HAP-1 (cell line): ENCODE measurements at regions not wholly inside any gene's neighbourhood (a gene's known extent, or its start where the extent isn't known, plus 50 kb on each side); places are given as distances from the start of the nearest gene placed in this dataset.
A peak's percentile ranks its signal among the peaks of the same experiment; 100 is the strongest.

ENCODE experiments used
- DNase-seq, 2 experiments: peaks; one replicate each; pipeline ENCODE4 v3.0.0-alpha.2; 2016 to 2020; ENCODE audit warnings: low spot score in 2 of 2
- H3K27me3 ChIP-seq: fragments of 250-450 bp; sonication (Bioruptor Pico); 2 replicates; pipeline ENCODE4 v1.5.1; 2020; ENCODE audit warnings: low read depth, mild to moderate bottlenecking, moderate library complexity
- H3K36me3 ChIP-seq: fragments of 250-450 bp; sonication (Bioruptor Pico); replicated peaks from 2 replicates; pipeline ENCODE4 v1.5.1; 2020; ENCODE audit warnings: mild to moderate bottlenecking
- H3K4me1 ChIP-seq: fragments of 250-450 bp; sonication (Bioruptor Pico); 2 replicates; pipeline ENCODE4 v1.5.1; 2020; ENCODE audit warnings: mild to moderate bottlenecking
- H3K4me3 ChIP-seq: fragments of 250-450 bp; sonication (Bioruptor Pico); 2 replicates; pipeline ENCODE4 v1.5.1; 2020; ENCODE audit warnings: mild to moderate bottlenecking, moderate library complexity
- H3K9me3 ChIP-seq: fragments of 250-450 bp; sonication (Bioruptor Pico); 2 replicates; pipeline ENCODE4 v1.5.1; 2020; ENCODE audit warnings: mild to moderate bottlenecking, moderate library complexity
- in situ Hi-C: fragments of 300-500 bp; cut with MboI; formaldehyde crosslinking; loops from 3 replicates; pipeline ENCODE4 v1.14.3; 2020; ENCODE audit warnings: low sequenced_read_pairs, inconsistent platforms, mixed read lengths

DNA sequence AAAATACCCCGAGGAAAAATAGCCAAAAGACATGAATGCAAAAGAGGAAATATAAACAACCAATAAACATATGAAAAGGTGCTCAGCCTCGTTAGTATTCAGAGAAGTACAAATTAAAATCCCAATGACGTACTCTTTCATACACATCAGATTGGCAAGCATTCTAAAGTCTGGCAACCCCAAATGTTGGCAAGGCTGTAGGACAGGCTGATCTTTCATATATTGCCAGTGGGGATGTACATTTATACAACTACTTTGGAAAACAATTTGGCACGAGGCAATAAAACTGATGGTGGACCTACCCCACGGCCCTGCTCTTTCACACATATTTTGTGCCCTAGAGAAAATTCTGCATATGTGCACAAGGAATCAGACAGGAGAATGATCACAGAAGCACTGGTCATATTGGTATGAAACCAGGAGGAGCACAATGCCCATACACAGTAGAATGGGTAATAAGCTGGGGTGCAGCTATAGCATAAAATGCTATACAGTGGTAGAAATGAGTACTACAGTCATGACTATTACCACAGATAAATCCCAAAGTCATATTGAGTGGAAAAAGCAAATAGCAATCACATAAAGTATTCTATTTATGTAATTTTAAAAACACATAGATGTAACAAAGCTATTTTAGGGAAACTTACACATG lies 176.0 kb upstream of the SLC24A5 start:
- Histone ChIP-seq H3K4me1 (no peaks in the 10 kb centered on the region), H3K36me3 (no peaks in the 10 kb centered on the region), H3K9me3 (no peaks in the 10 kb centered on the region), H3K4me3 (no peak overlapping the region), H3K27me3 (no peaks in the 10 kb centered on the region)
- no peak for DNase-seq
- in situ Hi-C loops, result no loop called here

DNA sequence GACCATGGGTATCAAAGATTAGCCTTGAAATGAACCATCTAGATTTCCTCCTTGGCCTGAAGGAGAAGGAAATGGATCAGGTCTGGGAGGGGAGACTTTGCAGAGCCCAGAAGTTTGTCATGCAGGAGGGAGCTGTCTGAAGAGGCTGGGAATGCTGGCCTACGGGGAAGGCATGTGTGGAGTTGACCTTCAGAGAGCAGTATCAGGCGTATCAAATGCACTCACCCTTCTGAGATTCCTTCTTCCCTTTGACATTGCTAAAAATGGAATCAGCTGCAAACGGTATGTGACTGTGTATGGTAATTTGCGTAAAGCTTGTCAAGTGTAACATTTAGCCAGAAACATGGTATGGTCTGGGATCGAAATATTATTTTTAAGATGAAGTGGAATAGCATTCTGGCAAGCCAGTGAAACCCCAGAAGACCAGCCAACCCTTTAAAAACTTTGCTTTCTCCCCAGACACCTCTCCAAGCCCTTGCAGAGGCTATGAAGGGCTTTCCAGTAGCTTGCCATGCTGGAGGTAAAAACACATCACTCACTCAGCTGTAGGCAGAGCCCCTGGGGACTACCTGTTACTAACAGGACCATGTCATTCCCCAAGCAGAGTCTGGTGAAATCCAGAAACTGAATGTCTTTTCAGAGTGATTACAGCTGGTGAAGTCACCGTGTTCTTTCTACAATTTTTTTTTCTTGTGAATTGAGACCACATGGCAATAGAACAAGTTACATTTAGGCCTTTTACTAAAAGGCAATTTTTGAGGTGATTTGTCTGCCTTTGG lies 174.7 kb upstream of the SLC24A5 start:
- H3K4me3 ChIP-seq, result no peak overlapping the region
- H3K27me3 ChIP-seq, result no peaks in the 10 kb centered on the region
- no peaks in the 10 kb centered on the region for H3K9me3 ChIP-seq
- DNase-seq, result no peak
- in situ Hi-C loops, result no loop called here
- H3K36me3 ChIP-seq, result no peaks in the 10 kb centered on the region
- no peaks in the 10 kb centered on the region for H3K4me1 ChIP-seq

DNA sequence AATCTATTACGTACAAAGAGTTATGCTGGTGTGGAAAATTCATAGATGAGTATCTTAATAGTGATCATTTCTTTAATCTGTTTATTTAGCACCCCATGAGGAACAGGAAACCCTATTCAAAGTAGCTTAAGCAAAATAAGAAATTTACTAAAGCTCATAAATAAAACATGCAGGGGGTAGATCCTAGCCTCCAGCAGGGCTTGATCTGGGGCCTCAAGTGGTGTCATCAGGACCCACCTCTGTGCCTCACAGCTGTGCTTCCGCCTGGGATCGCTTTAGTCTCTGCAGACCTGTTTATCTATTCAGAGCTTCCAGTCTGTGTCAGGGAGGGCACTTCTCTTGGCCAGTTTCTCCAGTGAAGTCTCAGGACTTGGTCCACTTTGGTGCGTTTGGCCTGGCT lies 171.0 kb upstream of the SLC24A5 start:
- no peaks in the 10 kb centered on the region for H3K36me3 ChIP-seq
- H3K27me3 ChIP-seq, result peaks cover 2% of the 10 kb centered on the region; the same call in 1 of the 2 replicates
- DNase-seq, result no peak
- no peak overlapping the region for H3K4me3 ChIP-seq
- no peaks in the 10 kb centered on the region for H3K4me1 ChIP-seq
- in situ Hi-C loops, result no loop called here
- H3K9me3 ChIP-seq, result no peaks in the 10 kb centered on the region

DNA sequence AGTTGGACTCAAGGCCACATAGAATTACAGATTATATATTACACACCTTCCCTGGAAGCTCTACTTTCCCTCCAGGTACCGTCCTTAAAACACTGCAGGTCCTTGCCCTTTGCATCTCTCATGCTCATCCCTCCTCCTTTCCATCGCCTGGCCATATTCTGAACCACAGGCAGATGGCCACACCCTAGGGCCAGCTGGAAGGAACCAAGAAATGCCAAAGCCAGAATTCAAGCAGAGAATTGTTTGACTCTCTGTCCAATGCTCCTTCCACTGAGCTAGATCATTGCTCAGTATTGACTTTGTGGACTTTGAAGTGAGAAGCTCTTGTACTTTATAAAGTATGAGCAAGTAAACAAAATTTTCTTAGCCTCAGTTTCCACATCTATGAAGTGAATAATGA lies 170.3 kb upstream of the SLC24A5 start:
- no peaks in the 10 kb centered on the region for H3K4me1 ChIP-seq
- peaks cover 2% of the 10 kb centered on the region for H3K27me3 ChIP-seq
- H3K4me3 ChIP-seq, result no peak overlapping the region
- H3K36me3 ChIP-seq, result no peaks in the 10 kb centered on the region
- H3K9me3 ChIP-seq, result no peaks in the 10 kb centered on the region
- DNase-seq, result no peak
- in situ Hi-C loops, result no loop called here

DNA sequence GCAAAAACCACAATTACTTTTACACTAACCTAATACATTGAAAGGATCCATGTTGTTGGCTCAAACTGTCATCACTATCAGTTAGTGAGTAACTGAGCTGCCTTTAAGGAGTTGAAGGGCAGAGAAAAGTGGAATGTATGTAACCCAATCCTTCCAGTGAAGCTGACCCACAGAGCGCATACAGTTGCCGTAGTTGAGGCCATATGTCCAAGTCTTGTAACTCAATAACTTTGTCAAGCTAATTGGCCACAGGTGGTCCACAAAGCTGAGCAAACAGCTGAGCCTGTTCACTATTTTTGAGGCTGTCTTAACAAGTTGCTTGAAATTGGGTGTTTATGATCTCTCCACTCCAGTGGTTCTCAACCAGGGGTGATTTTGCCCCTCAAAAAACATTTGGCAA lies 169.0 kb upstream of the SLC24A5 start:
- Histone ChIP-seq H3K36me3 (no peaks in the 10 kb centered on the region), H3K4me3 (no peak overlapping the region), H3K27me3 (peaks cover 2% of the 10 kb centered on the region), H3K4me1 (no peaks in the 10 kb centered on the region), H3K9me3 (no peaks in the 10 kb centered on the region)
- DNase-seq, result no peak
- in situ Hi-C loops, result no loop called here

DNA sequence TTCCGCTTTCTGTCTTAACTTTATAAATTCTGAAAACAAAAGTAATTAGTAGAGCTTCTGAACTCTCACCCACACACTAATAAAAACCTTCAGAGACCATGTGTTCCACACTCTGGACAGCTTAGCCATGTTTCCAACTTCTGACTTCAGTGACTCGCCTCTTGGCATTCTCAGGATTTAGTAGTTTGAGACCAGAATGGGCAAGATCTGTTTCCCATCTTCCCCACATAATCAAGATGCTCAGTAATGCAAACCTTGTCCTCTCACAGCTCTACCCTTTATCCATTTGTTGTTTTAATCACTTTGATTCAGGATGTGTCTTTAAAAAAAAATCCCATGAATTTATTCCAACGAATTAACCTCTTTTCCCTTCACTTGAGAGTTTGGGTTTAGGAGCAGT lies 166.6 kb upstream of the SLC24A5 start:
- no peaks in the 10 kb centered on the region for H3K9me3 ChIP-seq
- DNase-seq, result no peak
- peaks cover 2% of the 10 kb centered on the region for H3K27me3 ChIP-seq
- H3K36me3 ChIP-seq, result no peaks in the 10 kb centered on the region
- in situ Hi-C loops, result no loop called here
- peaks cover 2% of the 10 kb centered on the region; the same call in 1 of the 2 replicates for H3K4me1 ChIP-seq
- H3K4me3 ChIP-seq, result no peak overlapping the region

DNA sequence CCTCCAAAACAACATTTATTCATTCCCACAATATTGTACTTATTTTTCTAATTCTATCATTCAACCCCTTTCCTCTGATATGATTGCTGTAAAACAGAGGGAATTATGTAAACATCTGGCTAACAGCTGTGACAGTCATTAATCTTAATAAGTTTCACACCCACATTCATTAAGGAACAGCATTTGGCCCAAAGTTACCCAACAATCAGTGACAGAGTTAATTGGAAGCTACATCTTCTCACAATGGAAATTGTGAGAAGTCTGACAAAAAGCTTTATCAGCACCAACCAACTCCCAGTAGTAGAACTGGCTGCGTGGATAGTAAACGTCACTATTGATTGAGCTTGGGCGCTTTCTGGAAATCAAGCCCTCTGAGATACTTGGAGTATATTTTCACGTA lies 165.8 kb upstream of the SLC24A5 start:
- Histone ChIP-seq H3K9me3 (no peaks in the 10 kb centered on the region), H3K4me3 (no peak overlapping the region), H3K36me3 (no peaks in the 10 kb centered on the region), H3K4me1 (peaks cover 2% of the 10 kb centered on the region), H3K27me3 (peaks cover 2% of the 10 kb centered on the region)
- in situ Hi-C loops, result no loop called here
- no peak for DNase-seq

DNA sequence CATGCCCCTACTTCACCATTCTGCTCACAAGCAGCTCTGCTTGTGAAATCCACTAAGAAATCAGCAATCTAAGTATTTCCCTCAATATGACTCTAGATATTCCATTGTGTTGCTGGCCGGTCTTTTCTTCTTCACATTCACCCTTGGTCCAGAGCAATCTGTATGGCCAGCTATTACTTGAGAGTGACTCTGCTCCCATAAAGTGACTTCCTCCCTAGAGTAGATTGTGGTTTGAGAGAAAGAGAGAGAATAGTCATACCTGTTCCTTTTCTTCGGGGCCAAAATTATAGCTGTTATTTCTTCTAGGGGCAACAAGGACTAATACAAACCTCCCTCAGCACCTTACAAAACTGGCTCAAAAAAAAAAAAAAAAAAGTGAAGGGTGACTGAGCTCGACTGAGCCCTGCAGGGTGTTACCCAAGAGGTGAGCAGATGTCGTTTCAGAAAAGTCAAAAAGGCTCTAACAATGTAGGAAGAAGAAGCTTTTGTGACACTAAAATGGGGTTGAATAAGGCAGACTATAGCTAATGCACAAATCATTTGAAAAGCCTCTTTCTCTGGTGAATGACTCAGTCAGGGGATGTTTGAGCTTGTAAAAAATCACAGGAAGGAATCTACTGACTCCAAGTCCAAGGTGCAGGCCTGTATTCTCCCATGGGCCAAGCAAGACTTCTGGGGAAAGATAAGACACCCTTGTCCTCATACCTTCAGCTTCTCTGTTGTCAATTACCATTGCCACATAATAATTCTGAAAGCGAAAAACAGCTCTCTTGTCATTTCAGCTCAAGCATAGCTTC lies 161.0 kb upstream of the SLC24A5 start:
- no peaks in the 10 kb centered on the region for H3K9me3 ChIP-seq
- in situ Hi-C loops, result no loop called here
- no peaks in the 10 kb centered on the region for H3K36me3 ChIP-seq
- no peaks in the 10 kb centered on the region; the same call in none of the 2 replicates for H3K27me3 ChIP-seq
- no peak overlapping the region for H3K4me3 ChIP-seq
- H3K4me1 ChIP-seq, result peaks cover 18% of the 10 kb centered on the region
- peak in 1 of 2 experiments; percentile 21 for DNase-seq

DNA sequence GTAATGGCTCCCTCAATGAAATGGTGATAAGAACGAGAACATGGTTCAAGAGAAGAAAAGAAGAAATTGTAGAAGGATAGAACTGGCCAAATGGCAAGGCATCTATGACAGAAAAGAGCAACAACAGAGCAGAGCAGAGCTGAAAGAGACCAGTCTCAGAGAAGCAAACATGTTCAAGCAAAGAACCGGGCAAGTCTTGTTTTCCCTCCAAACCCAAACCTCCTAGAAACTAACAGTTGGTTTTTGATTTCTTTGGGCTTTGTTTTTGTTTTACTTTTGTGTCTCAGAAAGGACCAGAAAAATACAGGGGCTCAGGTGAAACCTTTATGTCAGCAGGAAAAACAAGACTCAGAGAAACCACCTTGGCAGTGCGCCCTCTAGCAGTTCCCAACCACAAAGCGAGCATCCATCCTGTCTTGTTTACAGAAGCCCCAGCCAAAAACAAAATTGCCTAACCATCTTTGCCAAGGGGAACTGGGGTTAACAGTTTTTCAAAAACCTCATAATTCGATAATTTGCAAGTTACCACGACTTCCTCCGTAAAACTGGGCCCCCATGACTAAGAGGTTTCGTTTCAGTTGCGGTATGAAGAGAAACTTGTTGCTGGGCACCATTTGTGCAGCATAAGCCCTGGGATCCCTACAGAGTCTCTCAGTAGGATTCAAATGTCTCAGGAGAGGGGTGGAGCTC lies 159.2 kb upstream of the SLC24A5 start:
- in situ Hi-C loops, result no loop called here
- H3K4me3 ChIP-seq, result no peak overlapping the region
- no peaks in the 10 kb centered on the region for H3K36me3 ChIP-seq
- peaks cover 18% of the 10 kb centered on the region for H3K4me1 ChIP-seq
- H3K9me3 ChIP-seq, result no peaks in the 10 kb centered on the region
- no peaks in the 10 kb centered on the region for H3K27me3 ChIP-seq
- DNase-seq, result no peak

DNA sequence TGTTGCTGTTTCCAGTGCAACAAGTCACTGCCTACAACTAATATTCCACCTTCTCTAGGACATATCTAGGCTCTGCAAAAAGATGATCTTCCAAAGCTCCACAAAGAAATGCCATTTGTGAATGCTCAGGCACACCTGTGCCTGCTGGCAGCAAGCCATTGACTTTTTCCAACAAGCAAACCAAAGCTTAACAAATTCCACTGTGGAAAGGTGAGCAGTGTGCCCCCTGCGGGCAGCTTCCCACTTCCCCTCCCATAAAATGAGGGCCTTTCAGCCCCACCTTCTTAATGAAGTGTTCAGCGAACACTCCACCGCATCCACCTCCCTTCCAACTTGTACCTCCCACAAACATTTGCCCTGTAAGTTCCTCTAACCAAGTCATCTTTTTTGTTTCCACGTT lies 157.5 kb upstream of the SLC24A5 start:
- Histone ChIP-seq H3K4me3 (no peak overlapping the region), H3K36me3 (no peaks in the 10 kb centered on the region), H3K4me1 (peaks cover 16% of the 10 kb centered on the region), H3K9me3 (no peaks in the 10 kb centered on the region), H3K27me3 (no peaks in the 10 kb centered on the region)
- DNase-seq, result peak; percentile 5 to 33
- in situ Hi-C loops, result no loop called here

DNA sequence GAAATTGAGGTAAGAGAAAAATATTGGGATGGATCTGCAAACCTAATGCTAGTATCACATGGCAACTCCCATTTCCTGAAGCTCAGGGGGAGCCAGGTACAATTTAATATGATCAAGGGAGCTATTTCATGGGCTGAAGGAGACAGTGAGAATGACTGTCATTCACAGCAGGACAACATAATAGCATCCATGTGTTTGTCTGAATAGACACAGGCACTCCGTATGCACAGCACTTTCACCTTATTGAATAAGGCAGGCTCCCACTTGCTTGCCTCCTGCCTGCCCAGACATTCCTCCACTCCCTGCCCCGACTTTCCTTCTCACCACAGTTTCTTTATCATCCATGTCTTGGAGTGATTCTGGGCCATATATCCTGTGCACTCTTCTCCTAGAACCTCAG lies 156.6 kb upstream of the SLC24A5 start:
- DNase-seq, result peak; percentile 8 to 15
- H3K36me3 ChIP-seq, result no peaks in the 10 kb centered on the region
- H3K27me3 ChIP-seq, result peaks cover under 1% of the 10 kb centered on the region; the same call in 1 of the 2 replicates
- peaks cover 16% of the 10 kb centered on the region for H3K4me1 ChIP-seq
- no peak overlapping the region for H3K4me3 ChIP-seq
- H3K9me3 ChIP-seq, result no peaks in the 10 kb centered on the region
- in situ Hi-C loops, result no loop called here

DNA sequence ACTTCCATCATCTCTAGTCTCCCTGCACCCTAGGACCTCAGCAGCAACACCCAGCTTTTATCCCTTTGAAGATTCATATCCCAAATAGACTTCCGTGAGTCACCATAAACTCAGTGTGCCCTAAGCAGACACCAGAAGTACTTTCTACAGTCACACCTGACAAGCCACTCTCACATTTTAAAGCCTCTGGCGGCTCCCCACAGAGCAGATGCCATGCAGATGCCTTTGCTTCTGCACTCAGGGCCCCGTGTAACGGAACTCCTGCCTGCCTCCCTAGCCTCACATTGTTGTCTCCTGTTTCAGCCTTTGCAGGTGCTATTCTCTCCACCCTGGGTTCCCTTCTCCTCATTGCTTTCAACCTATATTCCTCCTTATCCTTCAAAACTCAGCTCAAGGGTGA lies 155.5 kb upstream of the SLC24A5 start:
- peaks cover 3% of the 10 kb centered on the region; the same call in 1 of the 2 replicates for H3K27me3 ChIP-seq
- in situ Hi-C loops, result no loop called here
- no peaks in the 10 kb centered on the region for H3K36me3 ChIP-seq
- no peak for DNase-seq
- H3K9me3 ChIP-seq, result no peaks in the 10 kb centered on the region
- no peak overlapping the region for H3K4me3 ChIP-seq
- peaks cover 15% of the 10 kb centered on the region for H3K4me1 ChIP-seq

DNA sequence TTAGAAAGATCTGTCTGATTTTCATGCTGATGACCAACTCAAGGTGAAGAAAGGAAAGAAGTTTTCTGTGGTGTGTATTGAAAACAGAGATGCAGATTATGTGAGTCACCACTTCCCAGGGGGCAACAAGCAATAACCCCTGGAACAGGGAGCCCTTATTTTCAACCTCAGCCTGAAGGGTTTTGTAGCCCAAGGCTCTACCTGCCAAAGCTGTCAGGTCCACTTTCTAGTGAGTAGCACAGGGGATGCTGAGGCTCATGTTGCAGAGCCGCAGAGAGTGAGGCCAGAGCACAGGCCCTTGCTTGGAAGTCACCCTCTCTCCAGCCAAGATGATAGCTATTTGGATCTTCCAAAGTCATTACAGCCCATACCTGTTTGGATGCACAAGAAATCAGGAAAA lies 152.2 kb upstream of the SLC24A5 start:
- no peak for DNase-seq
- Histone ChIP-seq H3K27me3 (peaks cover 7% of the 10 kb centered on the region), H3K4me1 (peaks cover 8% of the 10 kb centered on the region), H3K9me3 (no peaks in the 10 kb centered on the region), H3K4me3 (no peak overlapping the region), H3K36me3 (no peaks in the 10 kb centered on the region)
- in situ Hi-C loops, result no loop called here
